ENCODE measurements at regions not wholly inside any gene's neighbourhood (a gene's known extent, or its start where the extent isn't known, plus 50 kb on each side); places are given as distances from the start of the nearest gene placed in this dataset.
"Not testable (repeated sequence)": the region's sequence is repeated elsewhere in the genome, so short reads cannot be mapped to it uniquely, and the experiment has no call there.

DNA sequence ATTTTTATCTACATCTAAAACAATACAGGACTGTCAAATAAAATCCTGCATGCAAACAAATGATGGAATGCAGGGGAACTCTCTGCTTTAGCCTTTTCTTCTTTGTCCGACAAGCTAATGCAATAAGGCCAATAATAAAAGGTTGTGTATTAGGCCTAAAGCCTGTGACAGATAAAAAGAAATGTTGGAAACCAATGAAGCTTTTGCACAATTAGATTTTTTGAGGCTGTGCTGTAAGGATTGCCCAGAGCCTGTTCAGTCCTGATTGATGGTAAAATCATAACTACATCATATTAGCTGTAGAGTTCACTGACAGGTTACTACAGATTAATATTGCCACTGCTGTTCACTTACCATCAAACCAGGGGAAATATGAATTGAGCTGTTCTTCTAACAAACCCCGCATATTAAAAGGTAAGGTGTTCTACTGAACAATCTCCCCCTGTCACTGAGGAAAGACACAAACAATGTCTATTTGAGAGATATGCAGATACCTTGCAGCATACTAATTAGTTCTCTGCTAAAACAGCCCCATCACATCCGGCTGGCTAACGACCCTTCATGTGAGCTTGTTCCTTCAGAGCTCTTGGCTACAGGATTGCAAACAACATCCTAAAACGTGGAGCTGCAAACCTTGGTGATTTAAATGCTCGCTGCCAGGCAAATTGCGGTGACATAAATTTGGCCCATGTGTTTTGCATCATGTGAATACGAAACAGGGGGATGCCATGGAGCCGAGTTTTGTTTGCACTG, 305.4 kb downstream of the MTX2 start:
- no peak for DNase-seq (ENCODE audit: low read depth)

DNA sequence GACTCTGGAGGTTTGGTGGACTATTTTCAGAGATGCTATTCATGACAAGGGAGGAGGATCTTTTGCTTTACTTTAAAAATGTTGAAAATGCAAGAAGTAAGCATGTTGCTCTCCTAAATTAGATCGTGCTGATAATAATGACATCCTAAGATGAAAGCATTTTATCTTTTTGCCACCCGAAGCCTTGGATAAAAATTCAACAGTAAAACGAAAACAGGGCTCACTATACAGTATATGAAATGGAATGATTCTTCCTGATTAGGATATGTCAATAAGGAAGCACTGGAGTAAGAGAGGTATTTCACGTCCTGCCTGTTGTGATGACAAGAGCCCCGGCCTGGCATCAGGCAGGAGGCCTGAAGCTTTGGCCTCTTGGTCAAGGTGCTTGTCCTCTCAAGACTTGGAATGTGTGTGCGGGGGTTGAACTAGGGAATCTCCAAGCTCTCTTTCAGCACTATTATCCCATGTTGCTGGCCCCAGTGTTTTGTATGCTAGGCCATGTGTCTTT, 306.0 kb downstream of the MTX2 start:
- no peak for DNase-seq (ENCODE audit: low read depth)

DNA sequence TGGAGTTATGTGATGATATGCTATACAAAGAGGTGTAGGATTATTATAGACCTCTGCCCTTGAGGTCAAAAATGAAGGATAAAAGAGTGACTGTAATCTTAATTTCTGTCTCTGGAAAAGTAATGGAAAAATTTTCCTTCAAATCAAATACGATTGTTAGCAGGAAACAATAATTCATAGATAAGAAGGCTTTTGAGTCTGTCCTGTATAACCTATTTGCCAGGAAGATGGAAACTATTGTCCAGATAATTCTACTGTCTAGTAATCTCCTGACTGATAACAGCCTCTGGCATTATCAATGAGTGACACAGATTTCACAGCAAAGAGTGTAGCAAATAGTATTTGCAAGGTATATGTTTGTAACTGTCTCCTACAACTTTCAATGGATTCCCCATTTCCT, 307.8 kb downstream of the MTX2 start:
- DNase-seq (ENCODE audit: low read depth): no peak

DNA sequence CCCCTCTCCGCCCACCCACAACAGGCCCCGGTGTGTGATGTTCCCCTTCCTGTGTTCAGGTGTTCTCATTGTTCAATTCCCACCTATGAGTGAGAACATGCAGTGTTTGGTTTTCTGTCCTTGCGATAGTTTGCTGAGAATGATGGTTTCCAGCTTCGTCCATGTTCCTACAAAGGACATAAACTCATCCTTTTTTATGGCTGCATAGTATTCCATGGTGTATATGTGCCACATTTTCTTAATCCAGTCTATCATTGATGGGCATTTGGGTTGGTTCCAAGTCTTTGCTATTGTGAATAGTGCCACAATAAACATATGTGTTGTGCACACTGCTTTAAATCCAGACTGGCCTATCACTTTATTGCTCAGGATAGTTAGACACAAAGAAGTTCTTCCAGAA, 309.1 kb downstream of the MTX2 start:
- not testable (repeated sequence) for DNase-seq (ENCODE audit: low read depth)

DNA sequence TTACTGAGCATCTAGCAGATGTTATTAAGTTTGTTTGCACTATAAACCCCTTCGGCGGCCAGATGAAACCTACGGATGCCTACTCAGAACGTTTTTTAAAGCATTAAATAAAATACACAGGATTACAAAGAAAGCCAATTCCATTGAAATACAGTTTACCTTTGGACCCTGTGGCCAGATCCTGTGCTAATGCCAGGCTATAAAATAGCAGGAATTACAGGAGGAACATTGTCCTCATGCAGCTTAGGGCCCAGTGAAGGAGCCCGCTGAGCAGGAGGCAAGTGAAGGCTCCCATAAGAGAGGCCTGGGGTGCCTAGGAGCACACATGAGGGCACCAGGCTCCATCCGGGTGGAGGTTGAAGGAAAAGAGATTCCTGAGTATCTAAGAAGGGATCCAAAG, 310.4 kb downstream of the MTX2 start:
- DNase-seq (ENCODE audit: low read depth): no peak

DNA sequence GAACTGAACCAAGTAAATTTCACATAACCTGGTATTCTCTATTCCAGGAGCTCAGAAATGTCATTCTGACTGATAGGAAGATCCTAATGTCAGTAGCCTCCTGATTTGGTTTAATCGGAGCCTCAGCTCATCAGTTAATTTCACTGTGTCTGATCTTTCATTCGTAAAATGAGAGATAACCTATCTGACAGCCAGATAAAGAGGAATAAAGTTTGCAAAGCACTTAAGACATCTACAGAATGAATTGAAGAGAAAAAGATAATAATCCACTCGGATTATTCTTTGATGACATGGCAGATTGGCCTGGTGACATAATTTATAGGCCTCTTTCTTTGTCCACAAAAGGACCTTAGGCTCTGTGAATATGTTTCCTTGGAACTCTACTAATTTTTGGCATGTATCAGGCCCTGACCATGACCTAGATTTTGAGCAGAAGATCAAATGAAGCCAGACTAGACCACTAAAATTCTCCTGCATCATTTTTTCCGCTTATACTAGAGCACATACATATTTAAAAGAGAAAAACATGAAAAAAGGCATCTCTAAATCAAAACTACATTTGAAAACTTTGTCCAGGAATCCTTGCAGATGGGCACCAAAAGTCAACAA, 312.4 kb downstream of the MTX2 start:
- DNase-seq (ENCODE audit: low read depth): no peak

DNA sequence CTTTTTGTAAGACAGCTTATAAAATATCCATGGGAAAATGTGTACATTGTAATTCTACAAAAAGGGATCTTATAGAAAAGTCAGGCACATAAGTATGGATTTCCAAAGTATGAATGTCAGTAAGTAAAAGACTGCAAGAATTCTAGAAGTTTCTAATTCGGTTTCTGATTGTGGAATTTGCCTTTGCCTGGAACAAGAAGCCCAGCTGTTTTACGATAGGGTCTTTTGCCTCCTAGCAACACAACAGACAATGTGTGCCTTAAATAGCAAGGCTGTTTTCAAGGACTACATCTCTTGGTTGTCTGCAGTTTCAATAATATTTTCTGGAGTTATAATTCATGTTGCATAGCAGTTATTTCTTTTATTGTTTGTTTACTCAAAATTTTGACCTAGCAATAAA, 312.9 kb downstream of the MTX2 start:
- no peak for DNase-seq (ENCODE audit: low read depth)

DNA sequence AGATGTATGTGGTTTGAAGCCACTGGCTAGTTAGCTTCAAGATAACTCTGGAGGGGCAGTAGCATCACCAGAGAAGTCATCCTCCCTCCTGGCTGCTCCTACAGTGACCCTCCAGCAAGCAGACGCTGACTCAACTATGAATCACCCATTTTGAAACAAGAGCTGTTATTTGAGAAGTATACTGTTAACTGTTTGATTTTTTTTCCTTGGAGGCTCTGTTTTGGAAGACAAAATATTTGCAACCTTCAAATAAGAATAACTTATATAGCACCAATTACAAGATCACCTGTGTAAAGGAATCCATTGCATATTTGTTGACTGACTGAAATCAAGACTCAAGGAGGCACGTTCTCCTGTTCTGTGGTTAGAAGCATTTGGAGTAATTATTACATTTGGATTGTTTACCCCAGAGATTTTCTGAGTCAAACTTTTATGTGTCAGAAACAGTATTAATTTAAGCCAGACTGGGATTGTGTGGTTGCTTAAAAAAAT, 313.8 kb downstream of the MTX2 start:
- DNase-seq (ENCODE audit: low read depth): no peak

DNA sequence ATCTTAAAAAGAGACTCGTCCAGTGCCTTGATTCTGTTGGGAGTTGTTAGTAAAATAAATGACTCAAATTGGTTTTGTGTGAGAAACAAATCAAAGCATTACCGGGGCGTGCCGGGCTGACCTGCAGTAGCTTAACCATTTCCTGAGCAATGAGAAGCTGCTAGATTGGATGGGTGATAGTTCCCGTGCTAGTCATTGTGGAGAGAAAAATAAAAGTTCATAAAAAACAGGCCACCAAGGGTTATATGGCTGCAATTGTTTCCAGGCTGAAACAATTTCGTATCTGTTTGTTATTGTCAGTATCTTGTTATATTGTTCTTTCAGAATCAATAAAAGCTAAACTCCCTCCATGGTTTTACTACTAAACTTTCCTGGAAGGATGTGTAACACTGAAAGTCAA, 314.4 kb downstream of the MTX2 start:
- DNase-seq (ENCODE audit: low read depth): no peak

DNA sequence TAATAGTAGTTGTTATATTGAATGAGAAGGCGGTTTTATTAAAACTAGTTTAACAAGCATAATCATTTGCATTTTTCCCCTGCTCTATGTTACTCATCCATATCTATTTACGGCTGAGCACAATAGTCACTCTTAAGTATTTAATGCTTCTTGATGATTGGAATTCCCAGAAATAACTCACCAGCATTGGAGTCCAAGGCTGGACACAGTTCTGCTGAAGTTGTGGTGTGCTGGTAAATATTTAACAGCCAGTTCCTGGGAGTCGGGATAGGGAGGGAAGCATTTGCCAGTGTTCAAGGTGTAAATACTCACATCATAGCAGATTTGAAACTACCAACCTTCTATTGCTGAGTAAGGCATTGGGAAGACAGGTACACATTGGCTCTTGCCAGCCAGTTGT, 315.1 kb downstream of the MTX2 start:
- no peak for DNase-seq (ENCODE audit: low read depth)

DNA sequence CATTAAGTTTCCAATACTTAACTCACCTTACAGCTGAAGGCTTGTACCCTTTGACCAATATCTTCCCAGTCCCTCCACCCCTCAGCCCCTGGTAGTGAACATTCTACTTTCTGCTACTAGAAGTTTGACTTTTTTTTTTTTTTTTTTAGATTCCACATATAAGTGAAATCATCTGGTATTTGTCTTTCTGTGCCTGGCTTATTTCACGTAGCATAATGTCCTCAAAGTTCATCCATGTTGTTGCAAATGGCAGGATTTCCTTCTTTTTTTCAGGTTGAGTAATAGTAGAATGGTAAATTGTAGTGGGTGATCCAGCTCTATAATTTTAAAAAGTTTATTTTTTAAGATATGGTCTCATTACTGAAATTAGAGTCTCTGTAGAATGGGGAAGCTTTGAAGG, 316.0 kb downstream of the MTX2 start:
- no peak for DNase-seq (ENCODE audit: low read depth)

DNA sequence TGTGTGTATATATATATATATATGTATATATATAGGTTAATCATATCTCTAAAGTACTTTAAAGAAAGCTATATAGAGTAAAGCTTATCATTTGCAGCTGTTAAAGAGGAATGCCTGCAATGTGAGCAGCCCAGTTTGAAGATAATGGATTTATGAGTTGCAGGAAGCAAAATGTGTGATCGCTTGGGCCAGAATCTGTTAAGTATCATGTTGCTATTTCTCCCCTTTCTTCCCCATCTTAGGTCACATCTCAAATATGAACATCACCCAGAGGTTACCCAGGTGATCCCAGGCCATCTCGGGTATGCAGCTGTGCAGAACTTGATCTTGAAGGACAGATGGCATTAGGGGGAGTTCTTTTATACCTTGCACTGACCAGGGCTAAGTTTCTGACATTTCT, 316.5 kb downstream of the MTX2 start:
- no peak for DNase-seq (ENCODE audit: low read depth)

DNA sequence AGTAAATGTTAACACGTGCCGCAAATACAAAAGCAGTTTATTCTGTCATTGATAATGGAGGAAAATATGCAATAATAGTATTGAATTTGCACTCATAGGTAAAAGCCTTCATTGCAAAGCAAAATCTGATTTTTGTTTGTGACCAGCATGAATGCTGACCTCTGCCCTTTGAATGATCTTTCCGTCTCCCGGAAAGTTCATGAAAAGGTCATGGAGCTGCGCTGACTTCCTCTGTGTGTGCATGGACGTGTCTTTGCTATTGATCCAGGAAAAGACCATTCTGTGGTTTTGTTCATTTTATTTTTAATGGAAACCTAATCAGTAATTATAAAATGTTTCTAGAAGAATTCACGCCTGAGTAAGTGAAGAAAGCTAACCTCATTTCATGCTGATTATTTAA, 320.0 kb downstream of the MTX2 start:
- no peak for DNase-seq (ENCODE audit: low read depth)

DNA sequence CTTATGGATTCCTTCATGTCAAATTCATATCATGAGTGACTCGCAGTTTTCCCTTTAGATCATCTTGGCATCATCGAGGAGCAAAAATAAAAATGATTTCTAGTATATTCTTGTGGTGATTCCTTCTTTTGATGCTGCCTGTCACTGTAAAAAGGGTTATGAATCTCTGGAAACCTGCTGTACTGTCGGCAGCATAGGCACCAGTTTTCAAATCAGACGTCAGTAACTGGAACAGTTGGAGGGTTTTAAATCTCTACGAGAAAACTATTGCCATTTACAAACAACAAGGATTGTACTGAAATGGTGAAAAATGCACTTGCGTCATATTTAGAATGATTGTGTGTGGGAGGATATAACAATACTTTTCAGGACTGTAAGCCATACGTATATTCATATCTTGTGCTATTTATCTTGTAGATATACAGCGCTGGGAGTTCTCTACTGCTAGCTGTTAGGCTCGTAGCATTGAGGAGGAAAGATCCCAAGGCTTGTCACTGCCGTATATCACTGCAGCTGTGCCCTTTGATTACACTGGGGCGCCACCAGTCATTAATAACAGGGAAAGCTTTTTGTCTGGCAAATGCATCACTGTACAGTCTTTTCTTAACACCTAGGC, 320.7 kb downstream of the MTX2 start:
- DNase-seq (ENCODE audit: low read depth): no peak

DNA sequence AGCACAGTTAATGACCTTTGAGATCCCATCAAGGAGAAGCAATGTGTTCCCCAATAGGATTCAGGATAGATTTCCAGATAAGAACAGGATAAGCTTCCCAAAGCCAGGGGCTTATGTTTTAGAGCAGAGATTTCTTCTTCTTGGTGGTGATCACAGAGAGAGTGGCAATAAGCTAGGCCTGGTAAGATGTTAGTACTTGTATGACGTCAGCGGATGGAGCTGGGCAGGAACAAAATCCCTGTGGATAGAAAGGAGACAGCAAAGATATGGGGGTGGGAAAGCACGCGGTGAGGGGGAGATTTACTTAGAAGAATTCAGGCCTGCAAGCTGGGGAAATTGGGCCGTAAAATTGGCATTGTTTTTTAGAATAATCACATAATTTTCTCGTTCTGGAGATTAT, 323.0 kb downstream of the MTX2 start:
- DNase-seq (ENCODE audit: low read depth): no peak

DNA sequence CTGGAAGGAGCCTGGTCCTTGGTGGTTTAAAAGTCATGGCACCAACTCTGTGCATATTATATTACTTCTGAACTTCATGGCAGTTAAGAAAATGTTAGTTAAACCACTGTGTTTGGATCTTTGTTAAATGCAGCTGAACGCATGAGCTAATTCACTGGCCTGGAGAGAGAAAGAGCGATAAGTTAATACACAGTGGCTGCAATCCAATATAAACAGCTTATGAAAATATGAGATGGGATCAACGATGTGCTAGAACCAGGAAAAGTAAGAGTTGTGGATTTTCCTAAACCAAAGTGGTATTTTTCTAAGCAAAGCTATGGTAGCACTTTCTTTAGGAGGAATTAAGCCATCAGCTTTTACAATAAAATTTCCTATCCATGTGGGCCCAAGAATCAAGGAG, 326.7 kb downstream of the MTX2 start:
- no peak for DNase-seq (ENCODE audit: low read depth)

DNA sequence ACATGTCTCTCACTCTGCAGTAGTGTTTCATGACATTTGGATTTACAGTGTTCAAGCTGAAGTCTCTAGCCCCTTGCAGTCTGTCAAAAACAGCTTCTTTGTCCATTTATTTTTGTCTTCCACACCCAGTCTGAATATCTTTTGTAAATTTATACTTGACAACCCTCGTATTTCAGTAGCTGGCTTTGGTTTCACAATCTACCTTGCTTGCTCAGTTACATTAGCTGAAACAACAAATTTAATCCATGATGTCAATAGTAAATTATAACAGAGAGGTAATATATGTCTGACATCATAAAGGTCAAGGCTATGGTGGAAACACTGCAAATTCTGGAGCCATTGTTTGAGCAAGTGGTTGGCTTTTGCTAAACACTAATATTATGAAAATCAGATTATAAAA, 328.7 kb downstream of the MTX2 start:
- DNase-seq (ENCODE audit: low read depth): no peak

DNA sequence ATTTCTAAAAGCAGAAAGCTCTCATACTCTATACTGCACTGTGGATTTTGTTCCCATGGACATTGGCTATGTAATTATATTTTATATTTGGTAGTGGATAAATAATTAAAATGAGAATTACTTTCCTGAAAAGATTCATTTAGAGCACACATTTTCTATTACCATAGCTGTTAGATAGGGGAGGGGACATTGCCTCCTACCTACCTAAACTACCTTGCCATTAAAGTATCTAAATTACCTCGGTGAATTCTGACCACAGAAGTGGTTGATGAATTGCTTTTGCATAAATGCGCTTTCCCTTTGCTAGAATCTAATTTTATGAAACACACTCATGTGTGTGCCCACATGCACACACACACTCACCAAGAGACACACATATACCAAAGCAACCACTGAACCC, 329.1 kb downstream of the MTX2 start:
- DNase-seq (ENCODE audit: low read depth): no peak

DNA sequence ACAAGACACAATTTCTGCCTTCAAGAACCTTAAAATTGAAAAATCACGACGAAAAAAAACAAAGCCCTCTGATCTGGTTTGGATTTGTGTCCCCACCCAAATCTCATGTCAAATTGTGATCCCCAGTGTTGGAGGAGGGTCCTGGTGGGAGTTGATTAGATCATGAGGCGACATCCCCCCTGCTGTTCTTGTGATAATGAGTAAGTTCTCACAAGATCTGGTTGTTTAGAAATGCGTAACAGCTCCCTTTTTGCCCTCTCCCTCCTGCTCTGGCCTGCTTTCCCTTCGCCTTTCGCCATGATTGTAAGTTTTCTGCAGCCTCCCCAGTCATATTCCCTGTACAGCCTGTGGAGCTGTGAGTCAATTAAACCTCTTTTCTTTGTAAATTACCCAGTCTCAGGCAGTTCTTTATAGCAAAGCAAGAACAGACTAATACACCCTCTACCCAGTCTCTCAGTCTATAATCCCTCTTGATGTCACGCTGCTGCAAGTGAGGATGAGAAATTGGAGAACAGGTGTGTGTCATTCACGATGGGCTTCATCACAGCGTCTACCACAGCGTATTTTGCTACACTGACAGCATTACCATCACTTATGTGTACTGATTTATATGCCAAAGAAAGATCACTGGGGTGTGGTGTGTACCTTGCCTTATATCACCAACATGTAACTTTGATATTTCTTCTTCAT, 330.7 kb downstream of the MTX2 start:
- DNase-seq (ENCODE audit: low read depth): no peak

DNA sequence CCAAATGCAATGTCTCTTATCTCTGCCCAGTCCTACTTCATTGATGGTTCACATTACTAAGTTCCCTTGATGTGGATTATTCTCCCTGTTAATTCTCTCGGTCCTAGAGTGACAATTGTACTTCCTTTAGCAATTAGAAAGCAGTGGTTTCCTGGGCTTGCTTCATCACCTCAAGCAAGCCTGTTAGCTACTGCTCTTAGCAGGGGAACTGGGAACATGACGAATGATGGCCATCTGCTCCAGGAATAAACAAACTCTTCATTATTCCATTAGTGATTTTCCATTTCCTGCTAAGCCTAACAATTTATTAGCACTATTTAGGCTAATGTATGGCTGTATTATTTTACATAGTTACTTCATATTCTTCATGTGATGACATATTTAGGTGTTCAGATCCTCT, 331.8 kb downstream of the MTX2 start:
- DNase-seq (ENCODE audit: low read depth): no peak

DNA sequence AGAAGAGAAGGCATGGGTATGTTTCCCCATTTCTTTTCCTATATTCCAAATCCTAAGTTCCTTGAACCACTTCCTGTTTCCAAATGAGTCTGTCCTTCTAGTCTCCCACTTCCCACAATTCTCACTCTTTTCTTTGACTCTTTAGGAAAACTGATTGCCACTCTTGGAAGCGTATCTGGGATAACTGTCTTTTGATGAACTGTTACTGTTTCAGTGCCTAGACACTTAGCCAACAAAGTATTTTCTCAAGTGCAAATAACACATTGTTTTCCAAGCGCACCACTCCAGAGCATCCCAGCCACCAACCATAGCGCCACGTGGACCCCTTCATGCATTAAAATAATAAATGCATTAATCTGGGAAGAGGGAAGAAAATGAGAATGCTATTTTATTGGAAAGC, 342.8 kb downstream of the MTX2 start:
- DNase-seq (ENCODE audit: low read depth): no peak

DNA sequence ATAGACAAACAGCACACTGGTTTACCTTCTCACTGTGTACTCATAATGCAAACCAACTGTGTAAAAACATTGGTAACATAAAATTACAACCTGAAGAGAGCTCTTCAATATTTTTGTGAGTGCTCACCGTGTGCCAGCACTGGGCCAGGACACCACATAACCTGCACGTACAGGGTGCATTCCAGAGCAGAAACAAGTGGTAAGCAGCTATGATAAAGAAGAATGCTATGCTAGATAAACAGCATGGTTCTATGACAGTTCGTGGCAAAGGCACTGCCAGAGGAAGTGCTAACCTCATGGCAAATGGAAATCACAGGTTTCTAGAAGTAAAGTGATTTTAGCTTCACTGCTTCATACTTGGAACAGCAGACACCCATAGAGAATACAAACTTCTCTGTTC, 343.5 kb downstream of the MTX2 start:
- DNase-seq (ENCODE audit: low read depth): no peak

Data from stimulated activated CD8-positive, alpha-beta memory T cell treated with anti-CD3 and anti-CD28 coated beads, Interleukin-12 subunit alpha, Interleukin-12 subunit beta, amount 100 ng/mL, for 1 hour (primary cell).